HL-60 (cell line): ENCODE measurements at regions not wholly inside any gene's neighbourhood (a gene's known extent, or its start where the extent isn't known, plus 50 kb on each side); places are given as distances from the start of the nearest gene placed in this dataset.

Experiments
- DNase-seq, 2 experiments: peaks; one replicate each; pipeline ENCODE4 v3.0.0-alpha.2; 2010 to 2020; ENCODE audit warnings: low read depth in 1 of 2, low spot score in 1 of 2
- H3K27ac ChIP-seq: fragments of 250-450 bp; sonication (Bioruptor Pico); replicated peaks from 2 replicates; pipeline ENCODE4 v1.5.1; 2020; ENCODE audit warnings: mild to moderate bottlenecking, moderate library complexity
- H3K27me3 ChIP-seq: fragments of 250-450 bp; sonication (Bioruptor Pico); 2 replicates; pipeline ENCODE4 v1.5.1; 2021; ENCODE audit warnings: mild to moderate bottlenecking, moderate library complexity; ENCODE audit not compliant: insufficient read depth, poor library complexity, severe bottlenecking
- H3K4me3 ChIP-seq: replicated peaks from 2 replicates; pipeline ENCODE4 v1.5.1; 2011; ENCODE audit warnings: mild to moderate bottlenecking, control low read depth, low read length; ENCODE audit not compliant: insufficient read depth
- GABPA ChIP-seq: IDR thresholded peaks from 2 replicates; pipeline ENCODE4 v1.6.1; 2012; ENCODE audit warnings: low read depth
- POLR2AphosphoS5 ChIP-seq: IDR thresholded peaks from 2 replicates; pipeline ENCODE4 v1.6.1; 2012; ENCODE audit warnings: low read depth
- REST ChIP-seq: IDR thresholded peaks from 2 replicates; pipeline ENCODE4 v1.6.1; 2012; ENCODE audit warnings: low read depth; ENCODE audit not compliant: insufficient replicate concordance
- SPI1 ChIP-seq: IDR thresholded peaks from 2 replicates; pipeline ENCODE4 v1.6.1; 2012; ENCODE audit warnings: low read depth, mild to moderate bottlenecking, borderline replicate concordance
- TF ChIP-seq, protein P1 (sequence below): IDR thresholded peaks from one replicate; pipeline ENCODE4 v1.5.1; 2011; ENCODE audit warnings: low read length, control low read depth, inconsistent platforms; ENCODE audit not compliant: insufficient read depth

DNA sequence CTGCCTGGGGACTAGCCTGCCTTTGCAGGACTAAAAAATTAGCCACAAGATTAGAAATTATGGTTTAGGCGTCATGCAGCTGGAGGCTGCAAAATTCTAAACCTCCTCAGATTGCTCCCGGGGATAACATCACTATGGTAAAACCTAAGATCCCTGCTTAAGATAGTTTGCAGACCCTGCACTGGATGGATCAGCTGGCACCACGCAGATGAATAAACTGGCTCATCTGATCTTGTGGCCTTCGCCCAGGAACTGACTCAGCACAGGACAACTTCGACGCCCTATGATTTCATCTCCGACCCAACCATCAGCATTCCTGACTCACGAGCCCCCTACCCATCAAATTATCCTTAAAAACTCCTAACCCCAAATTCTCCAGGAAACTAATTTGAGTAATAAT is 482.4 kb downstream of the SPRY1 start:
- no peak for DNase-seq
- Histone ChIP-seq H3K27ac (no peak overlapping the region), H3K4me3 (no peak overlapping the region), H3K27me3 (no peaks in the 10 kb centered on the region)
- TF ChIP-seq, protein P1, sequence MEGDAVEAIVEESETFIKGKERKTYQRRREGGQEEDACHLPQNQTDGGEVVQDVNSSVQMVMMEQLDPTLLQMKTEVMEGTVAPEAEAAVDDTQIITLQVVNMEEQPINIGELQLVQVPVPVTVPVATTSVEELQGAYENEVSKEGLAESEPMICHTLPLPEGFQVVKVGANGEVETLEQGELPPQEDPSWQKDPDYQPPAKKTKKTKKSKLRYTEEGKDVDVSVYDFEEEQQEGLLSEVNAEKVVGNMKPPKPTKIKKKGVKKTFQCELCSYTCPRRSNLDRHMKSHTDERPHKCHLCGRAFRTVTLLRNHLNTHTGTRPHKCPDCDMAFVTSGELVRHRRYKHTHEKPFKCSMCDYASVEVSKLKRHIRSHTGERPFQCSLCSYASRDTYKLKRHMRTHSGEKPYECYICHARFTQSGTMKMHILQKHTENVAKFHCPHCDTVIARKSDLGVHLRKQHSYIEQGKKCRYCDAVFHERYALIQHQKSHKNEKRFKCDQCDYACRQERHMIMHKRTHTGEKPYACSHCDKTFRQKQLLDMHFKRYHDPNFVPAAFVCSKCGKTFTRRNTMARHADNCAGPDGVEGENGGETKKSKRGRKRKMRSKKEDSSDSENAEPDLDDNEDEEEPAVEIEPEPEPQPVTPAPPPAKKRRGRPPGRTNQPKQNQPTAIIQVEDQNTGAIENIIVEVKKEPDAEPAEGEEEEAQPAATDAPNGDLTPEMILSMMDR = no peak
- TF ChIP-seq REST = no peak
- no peak for TF ChIP-seq POLR2AphosphoS5
- TF ChIP-seq SPI1 = no peak
- TF ChIP-seq GABPA = no peak

DNA sequence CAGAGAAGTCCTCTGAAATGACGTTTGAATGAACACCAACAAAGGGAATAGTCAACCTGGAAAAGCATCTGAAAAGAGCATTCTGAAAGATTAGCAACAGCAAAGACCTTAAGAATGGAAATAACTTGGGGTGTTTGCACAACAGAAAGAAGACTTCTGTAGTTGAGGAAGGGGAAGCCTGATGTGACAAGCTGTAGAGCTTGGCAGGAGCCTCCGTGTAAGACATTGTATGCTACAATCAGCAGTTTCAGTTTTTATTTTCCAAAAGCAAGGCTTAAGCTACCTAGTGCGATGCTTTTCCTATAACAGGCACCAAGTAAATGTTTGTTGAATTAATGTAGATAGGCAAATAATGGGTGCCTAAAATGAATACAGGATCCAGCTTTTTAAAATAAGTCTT is 484.0 kb downstream of the SPRY1 start:
- Histone ChIP-seq H3K27me3 (no peaks in the 10 kb centered on the region), H3K27ac (no peak overlapping the region), H3K4me3 (no peak overlapping the region)
- TF ChIP-seq SPI1 (no peak), POLR2AphosphoS5 (no peak), GABPA (no peak), REST (no peak)
- TF ChIP-seq, protein P1 = no peak
- no peak for DNase-seq

- Histone ChIP-seq H3K4me3 (no peak overlapping the region), H3K27me3 (no peaks in the 10 kb centered on the region), H3K27ac (no peak overlapping the region)
- TF ChIP-seq POLR2AphosphoS5 = no peak
- TF ChIP-seq, protein P1 = no peak
- no peak for TF ChIP-seq SPI1
- TF ChIP-seq GABPA = no peak
- TF ChIP-seq REST = no peak
- no peak for DNase-seq
Measured at GRCh38 chr4:123884922-123885321, 488.3 kb downstream of the SPRY1 start.
